ENCODE measurements at regions not wholly inside any gene's neighbourhood (a gene's known extent, or its start where the extent isn't known, plus 50 kb on each side); places are given as distances from the start of the nearest gene placed in this dataset.
"Not testable (repeated sequence)": the region's sequence is repeated elsewhere in the genome, so short reads cannot be mapped to it uniquely, and the experiment has no call there.

DNA sequence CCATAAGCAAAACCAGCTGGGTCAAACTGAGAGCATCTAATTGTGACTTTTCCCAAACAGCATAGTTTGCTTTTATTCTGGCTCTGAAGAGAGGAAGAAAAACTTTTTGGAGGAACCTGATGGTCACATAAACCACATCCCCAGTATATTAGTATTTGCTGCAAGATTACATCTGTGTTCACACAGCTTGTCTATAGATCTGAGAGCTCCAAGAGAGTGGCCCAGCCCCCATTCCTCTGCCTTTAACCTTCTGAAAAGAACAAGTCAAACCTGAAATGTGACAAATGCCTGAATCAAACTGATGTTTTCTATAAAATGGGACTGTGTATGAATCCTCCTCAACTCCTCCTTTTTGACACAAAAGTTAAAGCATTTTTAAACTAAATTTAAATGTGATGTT is 435.2 kb downstream of the ZNF479 start:
- not testable (repeated sequence) for H3K36me3 ChIP-seq, H3K27ac ChIP-seq, H3K27me3 ChIP-seq, H3K4me1 ChIP-seq, ATAC-seq, H3K4me3 ChIP-seq
- H3K9me3 ChIP-seq: peaks cover 0 to 13% (median 0%) of the 10 kb centered on the region in 3 donors

DNA sequence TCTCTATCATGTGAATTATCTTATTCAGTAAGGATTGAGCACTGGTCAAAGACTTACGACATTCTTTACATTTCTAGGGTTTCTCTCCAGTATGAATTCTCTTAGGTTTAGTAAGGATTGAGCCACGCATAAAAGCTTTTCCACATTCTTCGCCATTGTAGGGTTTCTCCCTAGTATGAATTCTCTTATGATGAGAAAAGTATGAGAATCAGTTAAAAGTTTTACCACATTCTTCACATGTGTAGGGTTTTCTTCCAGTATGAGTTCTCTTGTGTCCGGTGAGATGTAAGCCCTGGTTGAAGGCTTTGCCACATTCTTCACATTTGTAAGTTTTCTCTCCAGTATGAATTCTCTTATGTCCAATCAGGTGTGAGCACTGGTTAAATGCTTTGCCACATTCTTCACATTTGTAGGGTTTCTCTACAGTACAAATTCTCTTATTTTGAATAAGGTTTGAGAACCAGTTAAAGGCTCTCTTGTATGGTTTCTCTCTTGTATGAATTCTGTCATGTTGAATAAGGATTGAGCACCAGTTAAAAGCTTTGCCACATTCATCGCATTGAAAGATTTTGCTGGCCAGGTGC is 445.9 kb downstream of the ZNF479 start:
- Histone ChIP-seq H3K4me3 (no peak overlapping the region), H3K36me3 (no peaks in the 10 kb centered on the region), H3K27me3 (no peaks in the 10 kb centered on the region), H3K4me1 (no peaks in the 10 kb centered on the region), H3K27ac (no peak overlapping the region), H3K9me3 (peaks cover 0 to 65% (median 0%) of the 10 kb centered on the region in 3 donors)
- no peak for ATAC-seq
- TF ChIP-seq POLR2A (IDR thresholded peaks at IDR 0.05): no peak
- no peak for TF ChIP-seq POLR2AphosphoS5 (IDR thresholded peaks at IDR 0.05)
- TF ChIP-seq EP300 (IDR thresholded peaks at IDR 0.05): no peak
- TF ChIP-seq, protein P1, sequence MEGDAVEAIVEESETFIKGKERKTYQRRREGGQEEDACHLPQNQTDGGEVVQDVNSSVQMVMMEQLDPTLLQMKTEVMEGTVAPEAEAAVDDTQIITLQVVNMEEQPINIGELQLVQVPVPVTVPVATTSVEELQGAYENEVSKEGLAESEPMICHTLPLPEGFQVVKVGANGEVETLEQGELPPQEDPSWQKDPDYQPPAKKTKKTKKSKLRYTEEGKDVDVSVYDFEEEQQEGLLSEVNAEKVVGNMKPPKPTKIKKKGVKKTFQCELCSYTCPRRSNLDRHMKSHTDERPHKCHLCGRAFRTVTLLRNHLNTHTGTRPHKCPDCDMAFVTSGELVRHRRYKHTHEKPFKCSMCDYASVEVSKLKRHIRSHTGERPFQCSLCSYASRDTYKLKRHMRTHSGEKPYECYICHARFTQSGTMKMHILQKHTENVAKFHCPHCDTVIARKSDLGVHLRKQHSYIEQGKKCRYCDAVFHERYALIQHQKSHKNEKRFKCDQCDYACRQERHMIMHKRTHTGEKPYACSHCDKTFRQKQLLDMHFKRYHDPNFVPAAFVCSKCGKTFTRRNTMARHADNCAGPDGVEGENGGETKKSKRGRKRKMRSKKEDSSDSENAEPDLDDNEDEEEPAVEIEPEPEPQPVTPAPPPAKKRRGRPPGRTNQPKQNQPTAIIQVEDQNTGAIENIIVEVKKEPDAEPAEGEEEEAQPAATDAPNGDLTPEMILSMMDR (IDR thresholded peaks at IDR 0.05): no peak
- WGBS, 2 donors (ENCODE audit: low coverage in 1 of 2): 67 to 88% methylated on average over 4 to 5 of the region's 5 CpGs

DNA sequence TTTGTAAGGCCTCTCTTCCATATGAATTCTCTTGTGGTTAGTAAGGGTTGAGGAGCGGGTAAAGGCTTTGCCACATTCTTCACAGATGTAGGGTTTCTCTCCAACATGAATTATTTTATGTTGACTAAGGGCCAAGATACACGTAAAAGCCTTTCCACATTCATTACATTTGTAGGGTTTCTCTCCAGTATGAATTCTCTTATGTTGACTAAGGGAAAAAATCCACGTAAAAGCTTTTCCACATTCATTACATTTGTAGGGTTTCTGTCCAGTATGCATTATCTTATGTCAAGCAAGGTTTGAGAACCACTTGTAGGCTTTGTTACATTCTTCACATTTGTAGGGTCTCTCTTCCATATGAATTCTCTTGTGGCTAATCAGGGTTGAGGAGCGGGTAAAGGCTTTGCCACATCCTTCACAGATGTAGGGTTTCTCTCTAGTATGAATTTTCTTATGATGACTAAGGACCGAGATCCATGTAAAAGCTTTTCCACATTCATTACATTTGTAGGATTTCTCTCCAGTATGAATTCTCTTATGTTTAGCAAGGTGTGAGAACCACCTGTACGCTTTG is 493.0 kb downstream of the ZNF479 start:
- 57 to 71% methylated on average over 6 of the region's 6 CpGs for WGBS, 2 donors (ENCODE audit: low coverage in 1 of 2)
- H3K4me1 ChIP-seq: no peaks in the 10 kb centered on the region
- ATAC-seq: no peak
- TF ChIP-seq EP300 (IDR thresholded peaks at IDR 0.05): no peak
- no peak for TF ChIP-seq POLR2A (IDR thresholded peaks at IDR 0.05)
- TF ChIP-seq, protein P1 (IDR thresholded peaks at IDR 0.05): no peak
- no peak for TF ChIP-seq POLR2AphosphoS5 (IDR thresholded peaks at IDR 0.05)
- no peaks in the 10 kb centered on the region for H3K36me3 ChIP-seq
- H3K27me3 ChIP-seq: no peaks in the 10 kb centered on the region
- peaks cover 0 to 72% (median 5%) of the 10 kb centered on the region in 3 donors for H3K9me3 ChIP-seq
- no peak overlapping the region for H3K4me3 ChIP-seq
- no peak overlapping the region for H3K27ac ChIP-seq

DNA sequence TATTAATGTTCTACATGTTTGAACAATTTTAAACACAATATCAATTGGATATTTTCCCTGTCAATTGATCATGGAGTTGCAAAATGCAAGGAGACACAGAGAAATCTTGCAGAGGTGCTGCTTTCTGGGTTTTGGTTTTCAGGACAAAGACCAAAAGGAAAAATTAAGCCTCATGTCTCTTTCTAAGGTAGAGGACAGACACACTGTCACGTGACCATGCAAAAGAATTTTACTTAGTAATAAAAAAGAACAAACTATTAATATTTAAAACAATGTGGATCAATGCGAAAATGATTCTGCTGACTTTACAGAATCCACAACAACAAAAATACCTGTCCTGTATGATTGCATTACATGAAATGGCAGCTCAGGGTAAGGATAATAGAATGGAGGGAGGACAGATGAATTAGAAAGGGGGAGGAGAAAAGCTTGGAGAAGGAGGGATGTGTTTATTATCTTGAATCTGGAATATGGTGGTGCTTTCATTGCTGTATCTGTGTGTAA is 493.7 kb upstream of the NUPR2 start:
- Histone ChIP-seq H3K4me1 (no peaks in the 10 kb centered on the region), H3K4me3 (no peak overlapping the region), H3K9me3 (peaks cover 0 to 13% (median 0%) of the 10 kb centered on the region in 3 donors), H3K36me3 (no peaks in the 10 kb centered on the region), H3K27ac (no peak overlapping the region), H3K27me3 (no peaks in the 10 kb centered on the region)
- ATAC-seq: no peak
- 53 to 67% methylated on average over 2 of the region's 2 CpGs for WGBS, 2 donors (ENCODE audit: low coverage in 1 of 2)
- TF ChIP-seq POLR2AphosphoS5 (IDR thresholded peaks at IDR 0.05): no peak
- TF ChIP-seq, protein P1 (IDR thresholded peaks at IDR 0.05): no peak
- TF ChIP-seq POLR2A (IDR thresholded peaks at IDR 0.05): no peak

DNA sequence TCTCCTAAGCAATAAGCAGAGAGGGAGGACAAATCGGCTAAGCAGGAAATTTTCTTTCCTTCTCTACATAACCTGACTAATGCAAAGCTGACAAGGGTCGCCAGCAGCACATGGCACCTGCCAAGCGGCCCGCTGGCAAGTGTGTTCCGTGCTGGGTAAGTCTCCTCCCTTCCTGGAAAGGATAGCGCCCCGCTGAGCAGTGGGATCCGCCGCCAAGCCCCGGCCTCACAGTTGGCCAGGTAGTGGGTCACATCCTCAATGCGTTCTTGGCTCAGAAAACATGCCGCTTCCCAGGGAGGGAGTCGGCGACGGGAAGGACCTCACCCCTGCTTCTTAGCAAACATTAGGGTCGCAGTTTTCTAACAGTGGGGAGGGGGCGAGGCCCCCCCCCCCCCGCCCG is 488.9 kb upstream of the NUPR2 start:
- no peak for ATAC-seq

More for the DNA sequence above, 488.9 kb upstream of the NUPR2 start:
- Histone ChIP-seq H3K4me3 (no peak overlapping the region), H3K27ac (no peak overlapping the region), H3K4me1 (no peaks in the 10 kb centered on the region), H3K36me3 (no peaks in the 10 kb centered on the region), H3K9me3 (peaks cover 0 to 18% (median 0%) of the 10 kb centered on the region in 3 donors), H3K27me3 (no peaks in the 10 kb centered on the region)
- TF ChIP-seq, protein P1 (IDR thresholded peaks at IDR 0.05): no peak
- TF ChIP-seq EP300 (IDR thresholded peaks at IDR 0.05): no peak
- TF ChIP-seq POLR2A (IDR thresholded peaks at IDR 0.05): no peak
- 75% methylated on average over 1 of the region's 19 CpGs; no CpG with 5 or more reads in 1 of the 2 donors for WGBS, 2 donors (ENCODE audit: low coverage in 1 of 2)
